ENCODE measurements at regions not wholly inside any gene's neighbourhood (a gene's known extent, or its start where the extent isn't known, plus 50 kb on each side); places are given as distances from the start of the nearest gene placed in this dataset.

- TF ChIP-seq CREB5 (CRISPR knock-in tag; IDR thresholded peaks at IDR 0.05; ENCODE audit: low read depth) (no peak), ZFP30 (CRISPR knock-in tag; IDR thresholded peaks at IDR 0.05) (no peak), TOX (CRISPR knock-in tag; IDR thresholded peaks at IDR 0.05; ENCODE audit: borderline replicate concordance) (no peak), OSR1 (CRISPR knock-in tag; IDR thresholded peaks at IDR 0.05) (no peak), ESRRG (CRISPR knock-in tag; IDR thresholded peaks at IDR 0.05) (no peak), ZC3H10 (CRISPR knock-in tag; IDR thresholded peaks at IDR 0.05) (no peak)
Observed at GRCh38 chr18:22347606-22348511, 69.9 kb downstream of the CTAGE1 start.
